ENCODE measurements at regions not wholly inside any gene's neighbourhood (a gene's known extent, or its start where the extent isn't known, plus 50 kb on each side); places are given as distances from the start of the nearest gene placed in this dataset.

GRCh38 chr9:18238254-18238653 lies 235.7 kb upstream of the ADAMTSL1 start:
- no peaks in the 10 kb centered on the region for H3K36me3 ChIP-seq (ENCODE audit: insufficient read depth)
- WGBS: 53% methylated on average over 2 of the region's 2 CpGs
- H3K4me1 ChIP-seq (ENCODE audit: insufficient read depth): no peaks in the 10 kb centered on the region
- no peak overlapping the region for H3K4me3 ChIP-seq (ENCODE audit: low read depth, low read length)
- no peak overlapping the region for H3K27ac ChIP-seq (ENCODE audit: low read depth)
- no peak for DNase-seq (ENCODE audit: extremely low spot score)

- WGBS: 81% methylated on average over 1 of the region's 1 CpG
- DNase-seq (ENCODE audit: extremely low spot score): no peak
- no peak overlapping the region for H3K4me3 ChIP-seq (ENCODE audit: low read depth, low read length)
- no peaks in the 10 kb centered on the region for H3K4me1 ChIP-seq (ENCODE audit: insufficient read depth)
- H3K27ac ChIP-seq (ENCODE audit: low read depth): no peak overlapping the region
- no peaks in the 10 kb centered on the region for H3K36me3 ChIP-seq (ENCODE audit: insufficient read depth)
Measured at GRCh38 chr9:18238752-18239447, 235.1 kb upstream of the ADAMTSL1 start.

GRCh38 chr9:18240213-18240612 lies 233.7 kb upstream of the ADAMTSL1 start:
- Histone ChIP-seq H3K27ac (ENCODE audit: low read depth) (no peak overlapping the region), H3K36me3 (ENCODE audit: insufficient read depth) (no peaks in the 10 kb centered on the region), H3K4me1 (ENCODE audit: insufficient read depth) (no peaks in the 10 kb centered on the region), H3K4me3 (ENCODE audit: low read depth, low read length) (no peak overlapping the region)
- DNase-seq (ENCODE audit: extremely low spot score): no peak
- WGBS: 33% methylated on average over 2 of the region's 2 CpGs

GRCh38 chr9:18245911-18246310 lies 228.0 kb upstream of the ADAMTSL1 start:
- Histone ChIP-seq H3K4me3 (ENCODE audit: low read depth, low read length) (no peak overlapping the region), H3K4me1 (ENCODE audit: insufficient read depth) (no peaks in the 10 kb centered on the region), H3K36me3 (ENCODE audit: insufficient read depth) (no peaks in the 10 kb centered on the region), H3K27ac (ENCODE audit: low read depth) (no peak overlapping the region)
- WGBS: 38% methylated on average over 4 of the region's 4 CpGs
- peak; percentile 6 for DNase-seq (ENCODE audit: extremely low spot score)

- H3K4me3 ChIP-seq (ENCODE audit: low read depth, low read length): no peak overlapping the region
- no peaks in the 10 kb centered on the region for H3K4me1 ChIP-seq (ENCODE audit: insufficient read depth)
- H3K27ac ChIP-seq (ENCODE audit: low read depth): no peak overlapping the region
- no peak for DNase-seq (ENCODE audit: extremely low spot score)
- H3K36me3 ChIP-seq (ENCODE audit: insufficient read depth): no peaks in the 10 kb centered on the region
Measured at GRCh38 chr9:18250053-18250452, 223.9 kb upstream of the ADAMTSL1 start.

GRCh38 chr9:18253950-18254349 lies 220.0 kb upstream of the ADAMTSL1 start:
- H3K36me3 ChIP-seq (ENCODE audit: insufficient read depth): no peaks in the 10 kb centered on the region
- no peak overlapping the region for H3K27ac ChIP-seq (ENCODE audit: low read depth)
- H3K4me3 ChIP-seq (ENCODE audit: low read depth, low read length): no peak overlapping the region
- WGBS: 76% methylated on average over 9 of the region's 9 CpGs
- H3K4me1 ChIP-seq (ENCODE audit: insufficient read depth): no peaks in the 10 kb centered on the region
- no peak for DNase-seq (ENCODE audit: extremely low spot score)

GRCh38 chr9:18255158-18255629 lies 218.8 kb upstream of the ADAMTSL1 start:
- H3K27ac ChIP-seq (ENCODE audit: low read depth): no peak overlapping the region
- no peak overlapping the region for H3K4me3 ChIP-seq (ENCODE audit: low read depth, low read length)
- peak; percentile 75 for DNase-seq (ENCODE audit: extremely low spot score)
- H3K36me3 ChIP-seq (ENCODE audit: insufficient read depth): no peaks in the 10 kb centered on the region
- no peaks in the 10 kb centered on the region for H3K4me1 ChIP-seq (ENCODE audit: insufficient read depth)
- under 1% methylated on average over 9 of the region's 9 CpGs for WGBS

- Histone ChIP-seq H3K4me1 (ENCODE audit: insufficient read depth) (no peaks in the 10 kb centered on the region), H3K4me3 (ENCODE audit: low read depth, low read length) (no peak overlapping the region), H3K36me3 (ENCODE audit: insufficient read depth) (no peaks in the 10 kb centered on the region), H3K27ac (ENCODE audit: low read depth) (no peak overlapping the region)
- 67% methylated on average over 4 of the region's 4 CpGs for WGBS
- DNase-seq (ENCODE audit: extremely low spot score): no peak
Measured at GRCh38 chr9:18255747-18256146, 218.2 kb upstream of the ADAMTSL1 start.

- no peak for DNase-seq (ENCODE audit: extremely low spot score)
- Histone ChIP-seq H3K36me3 (ENCODE audit: insufficient read depth) (no peaks in the 10 kb centered on the region), H3K27ac (ENCODE audit: low read depth) (no peak overlapping the region), H3K4me3 (ENCODE audit: low read depth, low read length) (no peak overlapping the region), H3K4me1 (ENCODE audit: insufficient read depth) (no peaks in the 10 kb centered on the region)
- 48% methylated on average over 3 of the region's 3 CpGs for WGBS
Measured at GRCh38 chr9:18256568-18256967, 217.4 kb upstream of the ADAMTSL1 start.

GRCh38 chr9:18260521-18260920 lies 213.4 kb upstream of the ADAMTSL1 start:
- DNase-seq (ENCODE audit: extremely low spot score): no peak
- no peak overlapping the region for H3K4me3 ChIP-seq (ENCODE audit: low read depth, low read length)
- no peaks in the 10 kb centered on the region for H3K4me1 ChIP-seq (ENCODE audit: insufficient read depth)
- no peaks in the 10 kb centered on the region for H3K36me3 ChIP-seq (ENCODE audit: insufficient read depth)
- H3K27ac ChIP-seq (ENCODE audit: low read depth): no peak overlapping the region
- WGBS: 59% methylated on average over 5 of the region's 5 CpGs

GRCh38 chr9:18261181-18261580 lies 212.8 kb upstream of the ADAMTSL1 start:
- no peaks in the 10 kb centered on the region for H3K36me3 ChIP-seq (ENCODE audit: insufficient read depth)
- H3K4me1 ChIP-seq (ENCODE audit: insufficient read depth): no peaks in the 10 kb centered on the region
- WGBS: 35% methylated on average over 2 of the region's 2 CpGs
- H3K4me3 ChIP-seq (ENCODE audit: low read depth, low read length): no peak overlapping the region
- H3K27ac ChIP-seq (ENCODE audit: low read depth): no peak overlapping the region
- no peak for DNase-seq (ENCODE audit: extremely low spot score)

- Histone ChIP-seq H3K27ac (ENCODE audit: low read depth) (no peak overlapping the region), H3K36me3 (ENCODE audit: insufficient read depth) (no peaks in the 10 kb centered on the region), H3K4me1 (ENCODE audit: insufficient read depth) (no peaks in the 10 kb centered on the region), H3K4me3 (ENCODE audit: low read depth, low read length) (no peak overlapping the region)
- DNase-seq (ENCODE audit: extremely low spot score): no peak
- WGBS: 92% methylated on average over 6 of the region's 6 CpGs
Measured at GRCh38 chr9:18263377-18263776, 210.6 kb upstream of the ADAMTSL1 start.

- DNase-seq (ENCODE audit: extremely low spot score): no peak
- H3K4me3 ChIP-seq (ENCODE audit: low read depth, low read length): no peak overlapping the region
- H3K36me3 ChIP-seq (ENCODE audit: insufficient read depth): no peaks in the 10 kb centered on the region
- no peak overlapping the region for H3K27ac ChIP-seq (ENCODE audit: low read depth)
- WGBS: 29% methylated on average over 1 of the region's 1 CpG
- no peaks in the 10 kb centered on the region for H3K4me1 ChIP-seq (ENCODE audit: insufficient read depth)
Measured at GRCh38 chr9:18268381-18268780, 205.6 kb upstream of the ADAMTSL1 start.

- DNase-seq (ENCODE audit: extremely low spot score): no peak
- Histone ChIP-seq H3K36me3 (ENCODE audit: insufficient read depth) (no peaks in the 10 kb centered on the region), H3K27ac (ENCODE audit: low read depth) (no peak overlapping the region), H3K4me1 (ENCODE audit: insufficient read depth) (no peaks in the 10 kb centered on the region), H3K4me3 (ENCODE audit: low read depth, low read length) (no peak overlapping the region)
Measured at GRCh38 chr9:18269561-18269960, 204.4 kb upstream of the ADAMTSL1 start.

GRCh38 chr9:18274693-18275092 lies 199.3 kb upstream of the ADAMTSL1 start:
- DNase-seq (ENCODE audit: extremely low spot score): no peak
- no peak overlapping the region for H3K27ac ChIP-seq (ENCODE audit: low read depth)
- H3K4me1 ChIP-seq (ENCODE audit: insufficient read depth): no peaks in the 10 kb centered on the region
- H3K4me3 ChIP-seq (ENCODE audit: low read depth, low read length): no peak overlapping the region
- WGBS: 5% methylated on average over 1 of the region's 1 CpG
- no peaks in the 10 kb centered on the region for H3K36me3 ChIP-seq (ENCODE audit: insufficient read depth)
